B cell (primary cell): ENCODE measurements at regions not wholly inside any gene's neighbourhood (a gene's known extent, or its start where the extent isn't known, plus 50 kb on each side); places are given as distances from the start of the nearest gene placed in this dataset.

Source experiments
- ATAC-seq: fragments of 200-7000 bp; cut with Tn5 transposase; one replicate; pipeline ENCODE4 v1.10.0; 2021; ENCODE audit warnings: low read depth, mild to moderate bottlenecking, moderate number of reproducible peaks, moderate library complexity
- CTCF ChIA-PET: fragments of 350-600 bp; sonication (Branson Sonifier 250); formaldehyde crosslinking; loops from one replicate; lab custom pipeline; 2021; ENCODE audit warnings: antibody characterized with exemption, inconsistent platforms; lab: Charles Lee
- POLR2A ChIA-PET: fragments of 350-600 bp; sonication (Branson Sonifier 250); formaldehyde crosslinking; loops from one replicate; lab custom pipeline; 2021; ENCODE audit warnings: antibody characterized with exemption; lab: Charles Lee
- DNase-seq: peaks from one replicate; pipeline ENCODE4 v3.0.0; 2013
- H2AFZ ChIP-seq: 2 replicates; pipeline ENCODE4 v1.6.1; 2012; ENCODE audit warnings: mild to moderate bottlenecking, low read depth, low read length; ENCODE audit not compliant: insufficient read depth, poor library complexity, severe bottlenecking
- H3K27ac ChIP-seq, 2 donors: 1 replicate in 1 of 2; 2 replicates in 1 of 2; pipeline ENCODE4 v1.5.1; 2012 to 2013; ENCODE audit warnings: low read length in 2 of 2, mild to moderate bottlenecking in 2 of 2, moderate library complexity in 1 of 2
- H3K27me3 ChIP-seq, 4 experiments: fragments of 200-600 bp in 1 of 4; sonication (generic) in 1 of 4; replicated peaks in 1 of 4; 1 replicate in 2 of 4; 2 replicates in 2 of 4; pipeline versions ENCODE4 v1.6.1 to v1.7.0; 2013 to 2016; ENCODE audit warnings: low read length in 3 of 4, mild to moderate bottlenecking in 2 of 4, mixed read lengths in 1 of 4, moderate library complexity in 1 of 4; ENCODE audit not compliant: insufficient read depth in 4 of 4, control insufficient read depth in 3 of 4; ENCODE audit errors: control extremely low read depth in 1 of 4
- H3K36me3 ChIP-seq, 2 experiments: replicated peaks in 1 of 2; 1 replicate in 1 of 2; 2 replicates in 1 of 2; pipeline versions ENCODE4 v1.6.1 to v1.7.1; 2013; ENCODE audit warnings: low read length in 1 of 2; ENCODE audit not compliant: insufficient read depth in 2 of 2, control insufficient read depth in 1 of 2; ENCODE audit errors: control extremely low read depth in 1 of 2, extremely low read depth in 1 of 2
- H3K4me1 ChIP-seq, 2 donors: fragments of 200-600 bp in 1 of 2; sonication (generic) in 1 of 2; 1 replicate in 1 of 2; 2 replicates in 1 of 2; pipeline versions ENCODE4 v1.5.1 to v1.6.1; 2013 to 2017; ENCODE audit warnings: low read length in 2 of 2; ENCODE audit not compliant: control insufficient read depth in 2 of 2, insufficient read depth in 2 of 2
- H3K4me2 ChIP-seq: replicated peaks from 2 replicates; pipeline ENCODE3; 2012; ENCODE audit warnings: mild to moderate bottlenecking, low read depth, low read length; ENCODE audit not compliant: poor library complexity, severe bottlenecking
- H3K4me3 ChIP-seq, 5 experiments: fragments of 200-600 bp in 1 of 5; sonication (generic) in 1 of 5; 1 replicate in 3 of 5; 2 replicates in 2 of 5; pipeline versions ENCODE4 v1.5.1 to v1.7.0; 2011 to 2016; ENCODE audit warnings: low read length in 4 of 5, mild to moderate bottlenecking in 4 of 5, low read depth in 2 of 5, control low read depth in 1 of 5, moderate library complexity in 1 of 5; ENCODE audit not compliant: insufficient read depth in 1 of 5; ENCODE audit errors: control extremely low read depth in 1 of 5, extremely low read depth in 1 of 5
- H3K79me2 ChIP-seq: fragments of 200-600 bp; sonication (generic); one replicate; pipeline ENCODE4 v1.6.0; 2016; ENCODE audit warnings: low read length; ENCODE audit not compliant: control insufficient read depth, insufficient read depth
- H3K9ac ChIP-seq: fragments of 200-600 bp; sonication (generic); 2 replicates; pipeline ENCODE4 v1.6.1; 2017; ENCODE audit warnings: mild to moderate bottlenecking, low read length, moderate library complexity
- H3K9me3 ChIP-seq, 3 donors: one replicate each; pipeline versions ENCODE4 v1.6.1 to v1.7.1; 2013; ENCODE audit warnings: low read length in 2 of 3; ENCODE audit not compliant: control insufficient read depth in 2 of 3, insufficient read depth in 1 of 3; ENCODE audit errors: control extremely low read depth in 1 of 3
- H4K20me1 ChIP-seq: 2 replicates; pipeline ENCODE4 v1.6.0; 2012; ENCODE audit warnings: mild to moderate bottlenecking, low read length; ENCODE audit not compliant: insufficient read depth, control insufficient read depth, poor library complexity, severe bottlenecking
- H3K27ac Mint-ChIP-seq: one replicate; pipeline ENCODE4 v1.8.0; 2021; ENCODE audit warnings: mixed read lengths
- H3K27me3 Mint-ChIP-seq: one replicate; pipeline ENCODE4 v1.8.0; 2021; ENCODE audit warnings: mixed read lengths
- H3K4me1 Mint-ChIP-seq: one replicate; pipeline ENCODE4 v1.8.0; 2021; ENCODE audit warnings: mixed read lengths
- H3K4me3 Mint-ChIP-seq: one replicate; pipeline ENCODE4 v1.8.0; 2021; ENCODE audit warnings: mixed read lengths
- H3K9me3 Mint-ChIP-seq: one replicate; pipeline ENCODE4 v1.8.0; 2022; ENCODE audit warnings: mixed read lengths; ENCODE audit not compliant: insufficient read depth
- CTCF ChIP-seq: fragments of 200-600 bp; IDR thresholded peaks from one replicate; pipeline ENCODE4 v1.8.0; 2022; ENCODE audit warnings: antibody characterized with exemption, mild to moderate bottlenecking
- EZH2 ChIP-seq: IDR thresholded peaks from 2 replicates; pipeline ENCODE4 v1.6.1; 2012; ENCODE audit warnings: borderline replicate concordance, low read depth, mild to moderate bottlenecking, moderate library complexity, low read length; ENCODE audit not compliant: insufficient read depth, poor library complexity, severe bottlenecking
- WGBS: methylation state at CpG from one replicate; pipeline ENCODE4 v1.1.5; 2013; ENCODE audit warnings: missing lambda C conversion rate; ENCODE audit not compliant: insufficient coverage; 5-methylcytosine and 5-hydroxymethylcytosine counted together
- intact Hi-C: fragments of 100-400 bp; cut with micrococcal nuclease; formaldehyde crosslinking; loops from one replicate; pipeline ENCODE4 v1.10.0; 2022

GRCh38 chr6:48036316-48036715 lies 74.7 kb downstream of the PTCHD4 start:
- no peaks in the 10 kb centered on the region for H3K9me3 ChIP-seq
- H3K4me3 ChIP-seq: no peak overlapping the region
- no CpG with 5 or more reads among the region's 1 CpG for WGBS
- H3K27me3 ChIP-seq: no peaks in the 10 kb centered on the region
- no peak overlapping the region for H3K27ac ChIP-seq
- H4K20me1 ChIP-seq: no peaks in the 10 kb centered on the region
- H3K4me1 ChIP-seq: no peaks in the 10 kb centered on the region
- no peak for DNase-seq
- H3K79me2 ChIP-seq: no peaks in the 10 kb centered on the region
- H3K4me2 ChIP-seq: no peak overlapping the region
- no peak overlapping the region for H3K9ac ChIP-seq
- Mint-ChIP-seq H3K27me3 (no peaks in the 10 kb centered on the region), H3K4me3 (no peak overlapping the region), H3K4me1 (no peaks in the 10 kb centered on the region), H3K9me3 (peaks cover 3% of the 10 kb centered on the region), H3K27ac (no peak overlapping the region)
- H3K36me3 ChIP-seq: no peaks in the 10 kb centered on the region
- H2AFZ ChIP-seq: no peak overlapping the region
- no peak for ATAC-seq
- no peak for TF ChIP-seq CTCF
- no peak for TF ChIP-seq EZH2
- intact Hi-C loops: no loop called here
- ChIA-PET CTCF (no interaction called here), POLR2A (no interaction called here)

DNA sequence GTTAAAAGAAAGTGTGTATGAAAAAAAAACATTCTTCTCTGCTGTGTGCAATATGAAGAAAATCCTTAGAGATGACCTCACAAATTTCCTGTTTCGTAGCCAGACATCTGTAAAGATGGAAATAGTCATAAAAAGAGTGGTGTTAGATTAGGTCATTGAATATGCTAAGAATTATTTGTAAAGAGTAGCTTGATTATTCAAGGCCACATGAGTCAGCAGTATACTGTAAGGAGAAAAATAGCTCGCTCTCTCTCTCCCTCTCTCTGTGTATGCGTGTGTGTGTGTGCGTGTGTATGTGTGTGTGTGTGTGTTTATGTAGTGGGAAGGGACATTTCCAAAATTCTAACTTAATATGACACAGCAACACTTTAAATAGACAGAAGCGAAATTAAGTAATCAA lies 78.8 kb downstream of the PTCHD4 start:
- Histone ChIP-seq H3K9ac (no peak overlapping the region), H3K27me3 (no peaks in the 10 kb centered on the region), H2AFZ (no peak overlapping the region), H3K4me3 (no peak overlapping the region), H3K4me2 (no peak overlapping the region), H3K9me3 (no peaks in the 10 kb centered on the region), H3K36me3 (no peaks in the 10 kb centered on the region), H3K79me2 (no peaks in the 10 kb centered on the region), H3K4me1 (no peaks in the 10 kb centered on the region), H3K27ac (no peak overlapping the region), H4K20me1 (no peaks in the 10 kb centered on the region)
- intact Hi-C loops: no loop called here
- Mint-ChIP-seq H3K27ac (no peak overlapping the region), H3K9me3 (no peaks in the 10 kb centered on the region), H3K4me3 (no peak overlapping the region), H3K4me1 (no peaks in the 10 kb centered on the region), H3K27me3 (no peaks in the 10 kb centered on the region)
- DNase-seq (no peak), ATAC-seq (no peak)
- ChIA-PET POLR2A (no interaction called here), CTCF (no interaction called here)
- 88% methylated on average over 1 of the region's 5 CpGs for WGBS
- TF ChIP-seq EZH2 (no peak), CTCF (no peak)
